Ishikawa (cell line): ENCODE measurements at regions not wholly inside any gene's neighbourhood (a gene's known extent, or its start where the extent isn't known, plus 50 kb on each side); places are given as distances from the start of the nearest gene placed in this dataset.

ENCODE experiments used
- CEBPB ChIP-seq: IDR thresholded peaks from 2 replicates; pipeline ENCODE4 v1.6.1; 2012
- CREB1 ChIP-seq: IDR thresholded peaks from 2 replicates; pipeline ENCODE4 v1.6.1; 2012; ENCODE audit warnings: low read depth
- EGR1 ChIP-seq: IDR thresholded peaks from 2 replicates; pipeline ENCODE4 v1.6.1; 2012
- EP300 ChIP-seq: IDR thresholded peaks from 2 replicates; pipeline ENCODE4 v1.6.1; 2012; ENCODE audit warnings: borderline replicate concordance
- FOXM1 ChIP-seq: IDR thresholded peaks from 2 replicates; pipeline ENCODE4 v1.6.1; 2012; ENCODE audit warnings: low read depth, borderline replicate concordance
- NFIC ChIP-seq: IDR thresholded peaks from 2 replicates; pipeline ENCODE4 v1.6.1; 2012
- RAD21 ChIP-seq: IDR thresholded peaks from 2 replicates; pipeline ENCODE4 v1.6.1; 2012; ENCODE audit warnings: low read depth
- TAF1 ChIP-seq: IDR thresholded peaks from 2 replicates; pipeline ENCODE4 v1.6.1; 2012; ENCODE audit warnings: low read depth, mild to moderate bottlenecking
- TCF12 ChIP-seq: IDR thresholded peaks from 2 replicates; pipeline ENCODE4 v1.6.1; 2012; ENCODE audit warnings: low read depth
- TEAD4 ChIP-seq: IDR thresholded peaks from 2 replicates; pipeline ENCODE4 v1.6.1; 2012
- YY1 ChIP-seq: IDR thresholded peaks from 2 replicates; pipeline ENCODE4 v1.6.1; 2012; ENCODE audit warnings: low read depth
- ZBTB7A ChIP-seq: IDR thresholded peaks from 2 replicates; pipeline ENCODE4 v1.6.1; 2012; ENCODE audit warnings: low read depth
- TF ChIP-seq, protein P1 (sequence below): IDR thresholded peaks from 2 replicates; pipeline ENCODE4 v1.6.1; 2012; ENCODE audit warnings: low read depth, mild to moderate bottlenecking
- TF ChIP-seq, protein P2 (sequence below): IDR thresholded peaks from 2 replicates; pipeline ENCODE4 v1.6.1; 2012
- TF ChIP-seq, protein P3 (sequence below): IDR thresholded peaks from 2 replicates; pipeline ENCODE4 v1.6.1; 2012

DNA sequence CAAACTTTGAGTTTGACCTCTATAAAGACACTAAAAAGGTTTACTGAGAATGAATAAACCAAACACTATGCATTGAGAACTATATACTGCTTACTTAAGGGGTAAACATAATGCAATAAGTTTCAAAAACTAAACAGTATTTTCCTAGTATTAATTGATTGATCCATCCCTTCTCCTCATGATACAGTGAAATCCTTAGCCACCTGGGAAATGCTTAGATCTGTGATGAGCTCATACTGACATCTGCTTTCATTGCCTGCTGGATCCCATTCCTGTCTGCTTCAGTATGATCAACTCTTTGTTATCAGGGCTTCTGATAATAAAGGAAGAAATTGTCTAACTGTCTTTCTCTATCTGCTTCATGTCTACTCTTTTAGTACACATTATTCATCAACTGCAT lies 74.9 kb upstream of the UBE2E3 start:
- TF ChIP-seq ZBTB7A (no peak), RAD21 (no peak), EP300 (no peak), TCF12 (no peak), TAF1 (no peak), EGR1 (no peak), NFIC (no peak), CEBPB (no peak), FOXM1 (no peak), YY1 (no peak), TEAD4 (no peak), CREB1 (no peak)
- TF ChIP-seq, protein P1, sequence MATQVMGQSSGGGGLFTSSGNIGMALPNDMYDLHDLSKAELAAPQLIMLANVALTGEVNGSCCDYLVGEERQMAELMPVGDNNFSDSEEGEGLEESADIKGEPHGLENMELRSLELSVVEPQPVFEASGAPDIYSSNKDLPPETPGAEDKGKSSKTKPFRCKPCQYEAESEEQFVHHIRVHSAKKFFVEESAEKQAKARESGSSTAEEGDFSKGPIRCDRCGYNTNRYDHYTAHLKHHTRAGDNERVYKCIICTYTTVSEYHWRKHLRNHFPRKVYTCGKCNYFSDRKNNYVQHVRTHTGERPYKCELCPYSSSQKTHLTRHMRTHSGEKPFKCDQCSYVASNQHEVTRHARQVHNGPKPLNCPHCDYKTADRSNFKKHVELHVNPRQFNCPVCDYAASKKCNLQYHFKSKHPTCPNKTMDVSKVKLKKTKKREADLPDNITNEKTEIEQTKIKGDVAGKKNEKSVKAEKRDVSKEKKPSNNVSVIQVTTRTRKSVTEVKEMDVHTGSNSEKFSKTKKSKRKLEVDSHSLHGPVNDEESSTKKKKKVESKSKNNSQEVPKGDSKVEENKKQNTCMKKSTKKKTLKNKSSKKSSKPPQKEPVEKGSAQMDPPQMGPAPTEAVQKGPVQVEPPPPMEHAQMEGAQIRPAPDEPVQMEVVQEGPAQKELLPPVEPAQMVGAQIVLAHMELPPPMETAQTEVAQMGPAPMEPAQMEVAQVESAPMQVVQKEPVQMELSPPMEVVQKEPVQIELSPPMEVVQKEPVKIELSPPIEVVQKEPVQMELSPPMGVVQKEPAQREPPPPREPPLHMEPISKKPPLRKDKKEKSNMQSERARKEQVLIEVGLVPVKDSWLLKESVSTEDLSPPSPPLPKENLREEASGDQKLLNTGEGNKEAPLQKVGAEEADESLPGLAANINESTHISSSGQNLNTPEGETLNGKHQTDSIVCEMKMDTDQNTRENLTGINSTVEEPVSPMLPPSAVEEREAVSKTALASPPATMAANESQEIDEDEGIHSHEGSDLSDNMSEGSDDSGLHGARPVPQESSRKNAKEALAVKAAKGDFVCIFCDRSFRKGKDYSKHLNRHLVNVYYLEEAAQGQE = no peak
- TF ChIP-seq, protein P2, sequence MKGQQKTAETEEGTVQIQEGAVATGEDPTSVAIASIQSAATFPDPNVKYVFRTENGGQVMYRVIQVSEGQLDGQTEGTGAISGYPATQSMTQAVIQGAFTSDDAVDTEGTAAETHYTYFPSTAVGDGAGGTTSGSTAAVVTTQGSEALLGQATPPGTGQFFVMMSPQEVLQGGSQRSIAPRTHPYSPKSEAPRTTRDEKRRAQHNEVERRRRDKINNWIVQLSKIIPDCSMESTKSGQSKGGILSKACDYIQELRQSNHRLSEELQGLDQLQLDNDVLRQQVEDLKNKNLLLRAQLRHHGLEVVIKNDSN = no peak
- TF ChIP-seq, protein P3, sequence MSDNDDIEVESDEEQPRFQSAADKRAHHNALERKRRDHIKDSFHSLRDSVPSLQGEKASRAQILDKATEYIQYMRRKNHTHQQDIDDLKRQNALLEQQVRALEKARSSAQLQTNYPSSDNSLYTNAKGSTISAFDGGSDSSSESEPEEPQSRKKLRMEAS = no peak

DNA sequence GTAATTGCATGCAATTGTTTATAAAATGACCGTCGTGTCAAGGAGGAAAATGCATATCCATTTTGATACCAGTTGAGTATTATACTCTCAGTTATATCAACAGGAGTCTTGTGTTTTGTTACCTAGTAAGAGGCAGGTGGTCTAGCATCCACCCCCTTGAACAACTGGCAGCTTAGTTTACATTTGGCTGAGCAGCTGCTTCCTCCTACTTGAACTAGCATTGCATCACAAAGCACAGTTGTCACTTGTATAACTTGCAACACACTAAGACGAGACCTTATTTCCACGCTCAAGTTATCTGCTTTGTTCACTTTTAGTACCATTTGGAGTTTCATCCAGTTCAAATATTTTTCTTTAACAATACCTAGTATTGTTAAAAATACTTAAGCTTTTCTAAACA lies 75.4 kb upstream of the UBE2E3 start:
- TF ChIP-seq, protein P1 = no peak
- TF ChIP-seq CREB1 (no peak), FOXM1 (no peak), EP300 (no peak), CEBPB (no peak), TCF12 (no peak), EGR1 (no peak), ZBTB7A (no peak), TEAD4 (no peak), YY1 (no peak), NFIC (no peak), TAF1 (no peak), RAD21 (no peak)
- TF ChIP-seq, protein P3 = no peak
- TF ChIP-seq, protein P2 = no peak

DNA sequence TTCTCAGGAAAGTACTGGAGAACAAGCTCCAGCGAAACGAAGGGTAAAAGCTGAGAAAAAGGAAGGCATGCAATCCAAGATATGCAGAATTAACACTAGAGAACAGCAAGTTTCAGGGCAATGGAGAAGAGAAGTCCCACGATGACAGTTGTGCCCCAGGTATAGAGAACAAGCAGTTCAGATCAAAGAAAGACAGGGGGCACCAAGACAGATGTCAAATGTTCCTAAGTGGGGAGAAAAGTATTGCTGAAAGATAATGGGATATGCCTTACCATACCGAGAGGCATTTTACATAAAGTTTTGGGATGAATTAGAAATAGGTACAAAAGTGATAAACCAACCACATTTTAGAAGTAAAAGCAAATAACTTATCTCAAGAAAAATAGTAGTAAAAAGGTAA lies 79.1 kb upstream of the UBE2E3 start:
- TF ChIP-seq EGR1 (no peak), TEAD4 (no peak), CREB1 (no peak), TAF1 (no peak), TCF12 (no peak), EP300 (no peak), YY1 (no peak), FOXM1 (no peak), ZBTB7A (no peak), NFIC (no peak), RAD21 (no peak), CEBPB (no peak)
- TF ChIP-seq, protein P1 = no peak
- TF ChIP-seq, protein P3 = no peak
- TF ChIP-seq, protein P2 = no peak

DNA sequence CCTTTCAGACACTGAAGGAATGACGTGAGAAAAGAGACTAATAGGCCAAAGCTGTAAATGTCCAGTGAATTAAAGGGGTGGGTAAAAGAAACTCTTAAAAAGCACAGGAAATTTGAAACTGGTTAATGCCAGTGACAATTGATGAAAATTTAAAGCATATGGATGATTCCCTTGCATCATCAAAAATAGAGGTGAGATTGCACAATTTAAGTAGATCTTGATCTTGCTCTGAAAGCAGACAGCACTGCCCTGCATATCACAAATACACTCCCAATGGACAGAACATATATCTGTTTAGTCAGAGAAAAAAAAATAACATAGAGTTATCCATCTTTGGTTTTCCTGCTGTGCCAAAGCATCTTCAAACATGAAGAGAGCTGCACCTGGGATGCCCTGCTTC lies 86.7 kb upstream of the UBE2E3 start:
- no peak for TF ChIP-seq EP300
- no peak for TF ChIP-seq TCF12
- TF ChIP-seq EGR1 = no peak
- no peak for TF ChIP-seq FOXM1
- TF ChIP-seq RAD21 = no peak
- TF ChIP-seq, protein P3 = no peak
- TF ChIP-seq NFIC = no peak
- no peak for TF ChIP-seq CREB1
- TF ChIP-seq YY1 = no peak
- no peak for TF ChIP-seq TAF1
- no peak for TF ChIP-seq CEBPB
- TF ChIP-seq TEAD4 = no peak
- TF ChIP-seq, protein P2 = no peak
